Karpas-422 (cell line): ENCODE measurements at regions not wholly inside any gene's neighbourhood (a gene's known extent, or its start where the extent isn't known, plus 50 kb on each side); places are given as distances from the start of the nearest gene placed in this dataset.

Experiments used
- DNase-seq: peaks from one replicate; pipeline ENCODE4 v3.0.0-alpha.2; 2015
- H2AFZ ChIP-seq: fragments of 200-600 bp; sonication (generic); 2 replicates; pipeline ENCODE4 v1.6.1; 2014; ENCODE audit warnings: antibody characterized with exemption, low read length, mixed read lengths
- H3K27ac ChIP-seq: fragments of 200-600 bp; sonication (generic); 2 replicates; pipeline ENCODE4 v1.5.1; 2014; ENCODE audit warnings: mild to moderate bottlenecking, low read length, moderate library complexity
- H3K27me3 ChIP-seq: fragments of 200-600 bp; sonication (generic); 2 replicates; pipeline ENCODE4 v1.6.1; 2014; ENCODE audit warnings: low read length, mixed read lengths
- H3K36me3 ChIP-seq: fragments of 200-600 bp; sonication (generic); 2 replicates; pipeline ENCODE4 v1.6.1; 2014; ENCODE audit warnings: low read length, mixed read lengths; ENCODE audit not compliant: insufficient read depth
- H3K4me1 ChIP-seq: fragments of 200-600 bp; sonication (generic); 2 replicates; pipeline ENCODE4 v1.6.1; 2014; ENCODE audit warnings: mild to moderate bottlenecking, low read length, mixed read lengths
- H3K4me2 ChIP-seq: fragments of 200-600 bp; sonication (generic); 2 replicates; pipeline ENCODE4 v1.6.1; 2014; ENCODE audit warnings: low read length, low read depth, mild to moderate bottlenecking; ENCODE audit not compliant: poor library complexity, severe bottlenecking
- H3K4me3 ChIP-seq: fragments of 200-600 bp; sonication (generic); 2 replicates; pipeline ENCODE4 v1.5.1; 2014; ENCODE audit warnings: mild to moderate bottlenecking, antibody characterized with exemption, low read length, mixed read lengths
- H3K79me2 ChIP-seq: fragments of 200-600 bp; sonication (generic); 2 replicates; pipeline ENCODE4 v1.6.1; 2014; ENCODE audit warnings: mild to moderate bottlenecking, low read length, mixed read lengths
- H3K9ac ChIP-seq: fragments of 200-600 bp; sonication (generic); 2 replicates; pipeline ENCODE4 v1.6.0; 2014; ENCODE audit warnings: low read length
- H3K9me2 ChIP-seq: fragments of 200-600 bp; sonication (generic), shearing (Covaris generic); replicated peaks from 2 replicates; pipeline ENCODE4 v1.6.0; 2014; ENCODE audit warnings: mild to moderate bottlenecking, low read length, moderate library complexity; ENCODE audit not compliant: insufficient read depth
- H3K9me3 ChIP-seq: fragments of 300-700, 200-600 bp; sonication (generic); 2 replicates; pipeline ENCODE4 v1.6.1; 2014; ENCODE audit warnings: low read length, mixed read lengths
- H4K20me1 ChIP-seq: fragments of 200-600 bp; sonication (generic); 2 replicates; pipeline ENCODE4 v1.6.1; 2014; ENCODE audit warnings: mild to moderate bottlenecking, antibody characterized with exemption, low read length, low read depth; ENCODE audit not compliant: insufficient read depth

DNA sequence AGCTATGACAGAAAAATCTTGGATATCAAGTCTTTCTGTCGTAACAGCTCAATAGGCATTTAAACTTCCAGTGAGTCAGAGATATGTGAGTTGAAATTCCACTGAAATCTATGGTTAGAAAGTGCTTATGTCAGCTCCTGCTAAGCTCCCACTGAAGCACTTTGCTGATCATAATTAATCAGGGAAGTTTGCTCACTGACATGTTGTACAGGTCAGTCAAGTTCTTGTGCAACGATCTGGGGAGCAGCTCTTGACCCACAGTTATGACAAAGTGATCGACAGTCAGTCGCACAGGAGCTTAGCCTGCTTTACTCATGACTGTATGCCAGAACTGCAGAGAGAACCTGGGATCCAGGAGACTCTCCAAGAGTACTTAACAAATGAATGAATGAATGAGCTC, 453.5 kb downstream of the SOX2 start:
- Histone ChIP-seq H3K9me2 (no peaks in the 10 kb centered on the region), H3K27ac (no peak overlapping the region), H4K20me1 (no peaks in the 10 kb centered on the region), H3K36me3 (no peaks in the 10 kb centered on the region), H3K9ac (no peak overlapping the region), H3K79me2 (no peaks in the 10 kb centered on the region), H3K4me1 (no peaks in the 10 kb centered on the region), H3K27me3 (no peaks in the 10 kb centered on the region), H3K9me3 (no peaks in the 10 kb centered on the region), H3K4me2 (no peak overlapping the region), H3K4me3 (no peak overlapping the region), H2AFZ (no peak overlapping the region)
- DNase-seq = no peak

DNA sequence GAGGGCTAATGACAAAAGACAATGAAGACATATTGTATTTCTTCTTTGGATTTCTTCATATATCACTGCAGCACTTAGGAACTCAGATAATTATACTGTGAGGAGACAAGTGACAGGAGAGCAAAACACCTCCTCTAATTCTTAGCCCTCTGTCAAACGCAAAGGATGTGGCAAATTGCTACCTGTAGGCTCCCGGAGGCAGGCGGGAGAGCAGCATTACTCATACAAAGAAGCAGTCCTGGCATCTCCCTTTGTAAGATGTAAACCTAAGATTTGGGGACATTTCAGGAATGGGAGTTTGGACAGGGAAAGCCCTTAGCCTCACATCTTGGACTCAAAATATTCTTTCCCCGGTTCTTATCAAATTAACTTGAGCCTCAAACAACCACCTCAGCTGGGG, 460.8 kb downstream of the SOX2 start:
- H3K36me3 ChIP-seq = no peaks in the 10 kb centered on the region
- H3K4me3 ChIP-seq = no peak overlapping the region
- H2AFZ ChIP-seq = no peak overlapping the region
- no peaks in the 10 kb centered on the region for H3K79me2 ChIP-seq
- no peaks in the 10 kb centered on the region for H3K9me2 ChIP-seq
- DNase-seq = no peak
- no peak overlapping the region for H3K9ac ChIP-seq
- H3K4me2 ChIP-seq = no peak overlapping the region
- no peaks in the 10 kb centered on the region for H3K27me3 ChIP-seq
- no peaks in the 10 kb centered on the region for H3K4me1 ChIP-seq
- no peak overlapping the region for H3K27ac ChIP-seq
- no peaks in the 10 kb centered on the region for H4K20me1 ChIP-seq
- H3K9me3 ChIP-seq = no peaks in the 10 kb centered on the region

DNA sequence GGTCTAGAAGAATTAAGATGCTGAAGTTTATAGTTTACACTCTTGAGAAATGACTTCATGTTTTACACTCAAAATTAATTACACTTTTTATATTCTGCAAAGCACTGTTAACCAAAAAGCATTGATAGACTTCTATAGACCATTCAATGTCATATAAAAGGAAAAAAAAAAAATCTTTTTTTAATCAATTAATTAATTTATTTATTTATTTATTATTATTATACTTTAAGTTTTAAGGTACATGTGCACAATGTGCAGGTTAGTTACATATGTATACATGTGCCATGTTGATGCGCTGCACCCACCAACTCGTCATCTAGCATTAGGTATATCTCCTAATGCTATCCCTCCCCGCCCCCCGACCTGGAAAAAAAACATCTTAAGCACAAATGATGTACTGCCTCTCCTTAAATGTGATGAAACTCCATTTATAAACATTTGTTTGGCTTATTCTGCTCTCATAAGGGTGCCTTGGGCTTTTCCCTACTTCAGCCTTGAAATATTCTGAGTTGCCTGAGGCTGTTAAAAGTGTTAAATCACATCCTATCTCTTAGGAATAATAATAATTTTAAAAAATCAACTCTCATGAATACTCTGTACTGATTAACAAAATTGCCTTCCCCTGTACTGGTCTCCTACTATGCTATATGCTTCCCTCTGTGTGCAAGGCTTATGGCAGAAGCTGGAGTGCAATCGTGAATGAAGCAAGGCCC, 466.9 kb downstream of the SOX2 start:
- Histone ChIP-seq H3K4me1 (peaks cover 4% of the 10 kb centered on the region), H3K27ac (no peak overlapping the region), H2AFZ (no peak overlapping the region), H3K4me2 (no peak overlapping the region), H3K36me3 (no peaks in the 10 kb centered on the region), H4K20me1 (no peaks in the 10 kb centered on the region), H3K9me2 (no peaks in the 10 kb centered on the region), H3K27me3 (no peaks in the 10 kb centered on the region), H3K4me3 (no peak overlapping the region), H3K9ac (no peak overlapping the region), H3K9me3 (no peaks in the 10 kb centered on the region), H3K79me2 (no peaks in the 10 kb centered on the region)
- DNase-seq = no peak

DNA sequence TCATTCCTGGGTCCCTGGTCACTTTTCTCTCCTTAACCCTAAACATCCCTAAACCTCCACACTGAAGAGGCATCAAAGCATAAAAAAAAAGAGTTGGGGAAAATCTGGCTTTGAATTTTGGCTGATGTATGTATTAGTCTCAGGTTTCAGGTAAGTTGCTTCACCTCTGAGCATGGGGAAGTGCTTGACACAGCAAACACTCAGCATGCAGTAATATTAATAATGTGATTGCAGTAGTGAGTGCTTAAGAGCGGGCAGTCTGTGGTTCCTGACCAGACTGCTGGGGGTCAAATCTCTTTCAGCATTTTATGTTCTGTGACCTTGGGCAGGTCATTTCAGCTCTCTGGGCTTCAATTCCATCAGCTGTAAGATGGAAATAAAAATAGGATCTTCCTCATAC, 467.9 kb downstream of the SOX2 start:
- Histone ChIP-seq H3K9ac (no peak overlapping the region), H3K27ac (no peak overlapping the region), H3K4me2 (no peak overlapping the region), H3K27me3 (no peaks in the 10 kb centered on the region), H3K79me2 (no peaks in the 10 kb centered on the region), H3K4me3 (no peak overlapping the region), H2AFZ (no peak overlapping the region), H4K20me1 (no peaks in the 10 kb centered on the region), H3K4me1 (peaks cover 4% of the 10 kb centered on the region), H3K9me2 (no peaks in the 10 kb centered on the region), H3K36me3 (no peaks in the 10 kb centered on the region), H3K9me3 (no peaks in the 10 kb centered on the region)
- DNase-seq = peak; percentile 41

DNA sequence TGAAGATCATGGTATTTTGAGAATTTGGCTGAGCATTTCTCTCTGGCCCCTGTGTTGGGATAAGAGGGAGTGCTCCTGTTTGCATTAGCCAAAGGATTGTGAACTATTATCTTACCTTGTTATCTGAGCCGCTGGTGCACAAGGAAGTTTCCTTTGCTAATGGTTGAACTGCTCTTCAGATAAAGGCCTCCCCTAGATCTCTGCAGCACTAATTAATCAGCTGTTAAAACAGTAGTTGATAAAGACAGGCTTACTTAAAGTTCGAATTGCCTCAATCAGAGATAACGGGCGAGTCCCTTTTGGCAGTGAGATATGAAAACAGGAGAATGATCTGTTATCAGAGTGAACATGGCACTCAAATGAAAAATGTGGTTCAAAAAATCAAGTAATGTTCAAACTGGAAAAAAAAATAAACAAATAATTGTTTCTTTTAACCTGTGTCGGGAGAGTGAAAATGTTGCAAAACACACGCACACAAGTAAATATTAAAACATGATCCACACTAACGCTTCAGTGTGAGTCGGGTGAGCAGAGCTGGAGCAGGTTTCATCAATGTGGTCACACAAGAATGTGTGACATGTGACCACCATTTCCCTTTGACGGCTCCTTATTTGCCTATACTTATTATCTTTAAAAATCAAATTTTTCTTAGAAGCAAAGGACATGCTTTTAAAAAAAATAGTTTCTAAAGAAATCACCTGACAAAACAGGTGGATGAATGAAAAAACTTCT, 469.1 kb downstream of the SOX2 start:
- Histone ChIP-seq H3K4me3 (no peak overlapping the region), H4K20me1 (no peaks in the 10 kb centered on the region), H3K9ac (no peak overlapping the region), H3K36me3 (no peaks in the 10 kb centered on the region), H2AFZ (no peak overlapping the region), H3K27me3 (no peaks in the 10 kb centered on the region), H3K4me1 (peaks cover 4% of the 10 kb centered on the region), H3K79me2 (no peaks in the 10 kb centered on the region), H3K9me2 (no peaks in the 10 kb centered on the region), H3K27ac (no peak overlapping the region), H3K9me3 (no peaks in the 10 kb centered on the region), H3K4me2 (no peak overlapping the region)
- no peak for DNase-seq

DNA sequence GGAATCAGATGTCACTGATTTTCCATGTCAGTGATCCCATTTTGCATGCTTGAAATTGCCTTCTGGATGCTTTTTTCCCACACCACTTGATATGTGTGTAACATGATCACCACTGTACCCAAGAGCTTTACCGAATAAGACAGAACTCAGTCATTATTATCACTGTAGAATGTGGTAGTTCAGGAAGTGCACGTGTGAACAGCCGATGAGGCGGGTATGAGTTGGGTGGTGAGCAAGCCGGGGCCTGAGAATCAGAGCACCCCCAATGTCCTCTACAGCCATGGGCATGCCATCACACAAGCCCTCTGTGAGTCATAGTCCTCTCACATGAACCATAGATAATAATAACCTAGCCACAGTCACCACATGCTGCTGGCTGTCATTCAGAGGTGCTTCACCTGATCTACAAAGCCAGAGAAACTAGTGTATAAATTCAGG, 470.8 kb downstream of the SOX2 start:
- Histone ChIP-seq H2AFZ (no peak overlapping the region), H3K4me1 (peaks cover 4% of the 10 kb centered on the region), H3K4me3 (no peak overlapping the region), H3K36me3 (no peaks in the 10 kb centered on the region), H3K27me3 (no peaks in the 10 kb centered on the region), H3K4me2 (no peak overlapping the region), H3K9ac (no peak overlapping the region), H3K9me2 (no peaks in the 10 kb centered on the region), H3K27ac (no peak overlapping the region), H3K9me3 (no peaks in the 10 kb centered on the region), H4K20me1 (no peaks in the 10 kb centered on the region), H3K79me2 (no peaks in the 10 kb centered on the region)
- DNase-seq = no peak

DNA sequence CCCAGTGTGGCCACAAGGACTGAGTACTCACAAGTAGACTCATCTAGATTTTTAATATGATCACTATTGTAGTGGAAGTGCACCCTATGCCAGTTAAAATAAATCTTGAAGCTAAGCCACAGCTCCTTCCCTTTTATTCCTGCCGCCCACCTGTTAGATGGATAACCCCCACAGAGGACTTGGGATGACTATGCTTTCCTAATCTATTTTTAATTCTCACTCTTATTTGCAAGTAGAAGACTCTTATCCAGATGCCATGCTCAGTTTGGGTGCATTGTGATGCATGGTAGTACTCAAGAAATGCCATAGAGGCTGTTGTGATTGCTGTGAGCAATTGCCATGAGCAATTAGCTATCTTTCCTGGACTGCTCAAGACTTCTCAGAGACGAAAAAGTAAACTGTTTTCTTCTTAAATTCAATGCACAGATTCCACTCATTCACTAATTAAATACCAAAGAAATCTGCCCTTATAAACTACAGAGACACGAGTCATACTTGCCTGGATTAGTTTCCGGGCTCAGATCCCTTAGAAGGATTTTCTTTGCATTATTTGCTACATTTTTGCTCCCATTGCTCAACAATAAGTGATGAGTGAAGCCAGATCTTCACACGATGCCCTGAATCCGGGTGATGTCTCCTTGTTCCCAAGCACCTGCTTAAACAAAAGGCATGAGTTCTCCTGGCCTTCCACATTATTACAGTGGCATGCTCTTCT, 472.1 kb downstream of the SOX2 start:
- H3K9me3 ChIP-seq = no peaks in the 10 kb centered on the region
- H4K20me1 ChIP-seq = no peaks in the 10 kb centered on the region

DNA sequence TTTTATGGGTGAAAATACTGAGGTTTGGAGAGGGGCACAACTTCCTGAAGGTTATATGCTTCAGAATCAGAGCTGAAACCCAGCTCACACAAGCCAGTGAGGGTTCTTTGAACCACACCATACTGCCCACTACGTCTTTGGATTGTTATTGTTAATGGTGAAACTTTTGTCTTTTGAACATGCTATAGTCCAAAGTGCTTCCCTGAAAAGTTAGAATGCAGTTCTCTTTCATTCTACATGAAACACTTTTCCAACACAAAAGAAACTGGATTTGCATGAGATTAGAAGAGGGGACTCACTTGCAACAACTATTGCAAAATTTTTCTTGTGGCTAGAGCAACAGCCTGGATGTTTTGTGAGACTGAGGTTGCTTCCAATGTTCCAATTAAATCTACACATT, 473.6 kb downstream of the SOX2 start:
- no peak overlapping the region for H3K4me2 ChIP-seq
- H3K9ac ChIP-seq = no peak overlapping the region

More for the DNA sequence above, 472.1 kb downstream of the SOX2 start:
- no peaks in the 10 kb centered on the region for H3K36me3 ChIP-seq
- no peak overlapping the region for H3K27ac ChIP-seq
- H3K27me3 ChIP-seq = no peaks in the 10 kb centered on the region
- H3K9me2 ChIP-seq = no peaks in the 10 kb centered on the region
- H3K4me2 ChIP-seq = no peak overlapping the region
- H3K4me3 ChIP-seq = no peak overlapping the region
- no peak overlapping the region for H3K9ac ChIP-seq
- no peaks in the 10 kb centered on the region for H3K79me2 ChIP-seq
- DNase-seq = no peak
- H2AFZ ChIP-seq = no peak overlapping the region
- peaks cover 4% of the 10 kb centered on the region for H3K4me1 ChIP-seq

More for the DNA sequence above, 473.6 kb downstream of the SOX2 start:
- Histone ChIP-seq H3K9me2 (no peaks in the 10 kb centered on the region), H3K4me3 (no peak overlapping the region), H3K36me3 (no peaks in the 10 kb centered on the region), H3K27me3 (no peaks in the 10 kb centered on the region), H4K20me1 (no peaks in the 10 kb centered on the region), H3K9me3 (no peaks in the 10 kb centered on the region), H3K27ac (no peak overlapping the region), H2AFZ (no peak overlapping the region), H3K4me1 (peaks cover 4% of the 10 kb centered on the region), H3K79me2 (no peaks in the 10 kb centered on the region)
- no peak for DNase-seq
